Brain pericyte (primary cell): ENCODE measurements at regions not wholly inside any gene's neighbourhood (a gene's known extent, or its start where the extent isn't known, plus 50 kb on each side); places are given as distances from the start of the nearest gene placed in this dataset.
"Not testable (repeated sequence)": the region's sequence is repeated elsewhere in the genome, so short reads cannot be mapped to it uniquely, and the experiment has no call there.

Experiments used
- DNase-seq: peaks from one replicate; pipeline ENCODE4 v3.0.0-alpha.2; 2012; ENCODE audit warnings: low read depth, low spot score

- not testable (repeated sequence) for DNase-seq
Measured at GRCh38 chr3:143175940-143176894, 56.6 kb downstream of the CHST2 start.

- DNase-seq: not testable (repeated sequence)
Measured at GRCh38 chr3:143177965-143178364, 58.4 kb downstream of the CHST2 start.

GRCh38 chr3:143178775-143179548 lies 59.4 kb downstream of the CHST2 start:
- DNase-seq: not testable (repeated sequence)

GRCh38 chr3:143179603-143180002 lies 60.0 kb downstream of the CHST2 start:
- no peak for DNase-seq

- not testable (repeated sequence) for DNase-seq
Measured at GRCh38 chr3:143180860-143181259, 61.3 kb downstream of the CHST2 start.

- DNase-seq: not testable (repeated sequence)
Measured at GRCh38 chr3:143181977-143182376, 62.4 kb downstream of the CHST2 start.

GRCh38 chr3:143182866-143183664 lies 63.5 kb downstream of the CHST2 start:
- DNase-seq: no peak

GRCh38 chr3:143183665-143183964 lies 64.0 kb downstream of the CHST2 start:
- DNase-seq: no peak

- DNase-seq: no peak
Measured at GRCh38 chr3:143184099-143184498, 64.5 kb downstream of the CHST2 start.

- DNase-seq: no peak
Measured at GRCh38 chr3:143185401-143185800, 65.8 kb downstream of the CHST2 start.

- no peak for DNase-seq
Measured at GRCh38 chr3:143187111-143187510, 67.5 kb downstream of the CHST2 start.

GRCh38 chr3:143188881-143189280 lies 69.3 kb downstream of the CHST2 start:
- no peak for DNase-seq

- no peak for DNase-seq
Measured at GRCh38 chr3:143190101-143190500, 70.5 kb downstream of the CHST2 start.

- DNase-seq: no peak
Measured at GRCh38 chr3:143192193-143192592, 72.6 kb downstream of the CHST2 start.

GRCh38 chr3:143200001-143200924 lies 80.7 kb downstream of the CHST2 start:
- no peak for DNase-seq

GRCh38 chr3:143201045-143201444 lies 81.5 kb downstream of the CHST2 start:
- no peak for DNase-seq

- DNase-seq: no peak
Measured at GRCh38 chr3:143201870-143202752, 82.5 kb downstream of the CHST2 start.

GRCh38 chr3:143203142-143203541 lies 83.6 kb downstream of the CHST2 start:
- DNase-seq: no peak

- no peak for DNase-seq
Measured at GRCh38 chr3:143203848-143204247, 84.3 kb downstream of the CHST2 start.

- no peak for DNase-seq
Measured at GRCh38 chr3:143206955-143207337, 87.4 kb downstream of the CHST2 start.
